MCF 10A (cell line): ENCODE measurements at regions not wholly inside any gene's neighbourhood (a gene's known extent, or its start where the extent isn't known, plus 50 kb on each side); places are given as distances from the start of the nearest gene placed in this dataset.
"Not testable (repeated sequence)": the region's sequence is repeated elsewhere in the genome, so short reads cannot be mapped to it uniquely, and the experiment has no call there.

Source experiments
- BruUV-seq: library from RNA; stranded (reverse); fragments of 400-500 nt; replicated peaks from 2 replicates; lab custom pipeline; 2021; lab: Mats Ljungman, UMichigan
- CTCF ChIA-PET: fragments of 300-600 bp; sonication (Branson Sonifier 250); formaldehyde crosslinking; extraction: SDS; loops from one replicate; lab custom pipeline; 2021; ENCODE audit warnings: antibody characterized with exemption, inconsistent platforms; lab: Yijun Ruan, JAX
- POLR2A ChIA-PET: fragments of 300-600, 350-650 bp; sonication (Branson Sonifier 250); formaldehyde crosslinking; extraction: SDS; loops from one replicate; lab custom pipeline; 2020; ENCODE audit warnings: antibody characterized with exemption, inconsistent platforms; lab: Yijun Ruan, JAX
- DNase-seq: peaks from one replicate; pipeline ENCODE4 v3.0.0-alpha.2; 2018; ENCODE audit not compliant: unreplicated experiment
- H3K27ac Mint-ChIP-seq: one replicate; pipeline ENCODE4 v1.8.0; 2022; ENCODE audit warnings: mild to moderate bottlenecking, low read depth, mixed read lengths; ENCODE audit not compliant: unreplicated experiment
- H3K27me3 Mint-ChIP-seq: one replicate; pipeline ENCODE4 v1.8.0; 2022; ENCODE audit warnings: mixed read lengths; ENCODE audit not compliant: insufficient read depth, unreplicated experiment
- H3K36me3 Mint-ChIP-seq: one replicate; pipeline ENCODE4 v1.8.0; 2022; ENCODE audit warnings: mild to moderate bottlenecking, moderate library complexity, mixed read lengths; ENCODE audit not compliant: insufficient read depth, unreplicated experiment
- H3K4me1 Mint-ChIP-seq: one replicate; pipeline ENCODE4 v1.8.0; 2022; ENCODE audit warnings: mixed read lengths; ENCODE audit not compliant: insufficient read depth, unreplicated experiment
- H3K4me3 Mint-ChIP-seq: one replicate; pipeline ENCODE4 v1.8.0; 2022; ENCODE audit warnings: mild to moderate bottlenecking, moderate library complexity, mixed read lengths; ENCODE audit not compliant: unreplicated experiment
- H3K9me3 Mint-ChIP-seq: one replicate; pipeline ENCODE4 v1.8.0; 2022; ENCODE audit warnings: mixed read lengths; ENCODE audit not compliant: unreplicated experiment
- intact Hi-C: fragments of 100-400 bp; cut with micrococcal nuclease; formaldehyde crosslinking; loops from 2 replicates; pipeline ENCODE4 v1.14.1; 2022
- TF ChIP-seq, protein P1 (sequence below): fragments of 200-600 bp; IDR thresholded peaks from one replicate; pipeline ENCODE4 v1.8.0; 2022; ENCODE audit warnings: antibody characterized with exemption, mild to moderate bottlenecking; ENCODE audit not compliant: unreplicated experiment

DNA sequence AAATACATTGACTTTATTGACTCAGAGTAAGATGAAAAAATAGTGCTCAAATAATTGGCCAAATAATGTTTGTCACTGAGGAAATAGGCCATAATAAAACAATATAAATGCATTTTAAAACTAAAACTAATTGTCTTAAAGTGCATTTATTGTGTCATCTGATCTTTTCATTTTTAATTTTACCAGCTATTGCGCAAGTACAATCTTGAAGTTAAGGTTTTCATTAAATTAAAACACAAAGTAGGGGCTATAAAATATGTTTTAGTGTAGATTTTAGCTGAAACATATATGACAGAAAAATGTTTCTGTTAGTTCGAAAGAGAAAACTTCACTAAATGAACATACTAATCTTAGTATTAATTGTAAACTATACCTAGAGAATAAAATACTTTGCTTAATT, 832.8 kb downstream of the FSCB start:
- TF ChIP-seq, protein P1, sequence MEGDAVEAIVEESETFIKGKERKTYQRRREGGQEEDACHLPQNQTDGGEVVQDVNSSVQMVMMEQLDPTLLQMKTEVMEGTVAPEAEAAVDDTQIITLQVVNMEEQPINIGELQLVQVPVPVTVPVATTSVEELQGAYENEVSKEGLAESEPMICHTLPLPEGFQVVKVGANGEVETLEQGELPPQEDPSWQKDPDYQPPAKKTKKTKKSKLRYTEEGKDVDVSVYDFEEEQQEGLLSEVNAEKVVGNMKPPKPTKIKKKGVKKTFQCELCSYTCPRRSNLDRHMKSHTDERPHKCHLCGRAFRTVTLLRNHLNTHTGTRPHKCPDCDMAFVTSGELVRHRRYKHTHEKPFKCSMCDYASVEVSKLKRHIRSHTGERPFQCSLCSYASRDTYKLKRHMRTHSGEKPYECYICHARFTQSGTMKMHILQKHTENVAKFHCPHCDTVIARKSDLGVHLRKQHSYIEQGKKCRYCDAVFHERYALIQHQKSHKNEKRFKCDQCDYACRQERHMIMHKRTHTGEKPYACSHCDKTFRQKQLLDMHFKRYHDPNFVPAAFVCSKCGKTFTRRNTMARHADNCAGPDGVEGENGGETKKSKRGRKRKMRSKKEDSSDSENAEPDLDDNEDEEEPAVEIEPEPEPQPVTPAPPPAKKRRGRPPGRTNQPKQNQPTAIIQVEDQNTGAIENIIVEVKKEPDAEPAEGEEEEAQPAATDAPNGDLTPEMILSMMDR: no peak
- DNase-seq: no peak
- Mint-ChIP-seq H3K36me3 (no peaks in the 10 kb centered on the region), H3K4me3 (no peak overlapping the region), H3K27ac (no peak overlapping the region), H3K4me1 (no peaks in the 10 kb centered on the region), H3K9me3 (peaks cover 6% of the 10 kb centered on the region), H3K27me3 (no peaks in the 10 kb centered on the region)
- POLR2A ChIA-PET: no interaction called here
- BruUV-seq: no TSS peak
- intact Hi-C loops: no loop called here
- CTCF ChIA-PET: no interaction called here

GRCh38 chr14:43671716-43672485, 835.2 kb downstream of the FSCB start:
- H3K9me3 Mint-ChIP-seq: peaks cover 6% of the 10 kb centered on the region
- H3K27me3 Mint-ChIP-seq: no peaks in the 10 kb centered on the region
- no peak overlapping the region for H3K4me3 Mint-ChIP-seq
- no peak overlapping the region for H3K27ac Mint-ChIP-seq
- ChIA-PET CTCF (interaction anchor here (0.6 kb wide), 1 partner anchor 14 kb away, joined by 3 read pairs; no protein-coding TSS in a partner anchor), POLR2A (interaction anchor here (0.6 to 0.9 kb wide), 2 partner anchors 11 to 20 kb away, joined by 3 to 4 read pairs; no protein-coding TSS in a partner anchor)
- H3K4me1 Mint-ChIP-seq: no peaks in the 10 kb centered on the region
- no TSS peak for BruUV-seq
- TF ChIP-seq, protein P1: no peak
- no peaks in the 10 kb centered on the region for H3K36me3 Mint-ChIP-seq
- intact Hi-C loops: no loop called here
- no peak for DNase-seq

DNA sequence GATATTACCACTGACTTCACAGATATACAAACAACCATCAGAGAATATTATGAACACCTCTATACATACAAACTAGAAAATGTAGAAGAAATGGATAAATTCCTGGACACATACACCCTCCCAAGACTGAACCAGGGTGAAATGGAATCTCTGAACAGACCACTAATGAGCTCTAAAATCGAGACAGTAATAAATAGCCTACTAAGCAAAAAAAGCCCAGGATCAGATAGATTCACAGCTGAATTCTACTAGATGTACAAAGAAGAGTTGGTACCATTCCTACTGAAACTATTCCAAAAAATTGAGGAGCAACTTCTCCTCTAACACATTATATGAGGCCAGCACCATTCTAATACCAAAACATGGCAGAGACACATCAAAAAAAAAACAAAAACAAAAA, 837.7 kb downstream of the FSCB start:
- Mint-ChIP-seq H3K4me3 (no peak overlapping the region), H3K36me3 (no peaks in the 10 kb centered on the region), H3K9me3 (no peaks in the 10 kb centered on the region), H3K4me1 (no peaks in the 10 kb centered on the region), H3K27me3 (no peaks in the 10 kb centered on the region), H3K27ac (no peak overlapping the region)
- ChIA-PET CTCF (interaction anchor here (0.7 kb wide), 1 partner anchor 1463 kb away, joined by 4 read pairs; no protein-coding TSS in a partner anchor), POLR2A (interaction anchor here (0.5 kb wide), 1 partner anchor 94 kb away, joined by 3 read pairs; no protein-coding TSS in a partner anchor)
- no peak for DNase-seq
- BruUV-seq: no TSS peak
- TF ChIP-seq, protein P1: no peak
- intact Hi-C loops: no loop called here

- Mint-ChIP-seq H3K27ac (no peak overlapping the region), H3K4me3 (no peak overlapping the region), H3K4me1 (no peaks in the 10 kb centered on the region), H3K27me3 (no peaks in the 10 kb centered on the region), H3K9me3 (no peaks in the 10 kb centered on the region), H3K36me3 (no peaks in the 10 kb centered on the region)
- no TSS peak for BruUV-seq
- CTCF ChIA-PET: no interaction called here
- POLR2A ChIA-PET: no interaction called here
- TF ChIP-seq, protein P1: no peak
- intact Hi-C loops: no loop called here
- no peak for DNase-seq
These were observed 841.4 kb downstream of the FSCB start for GRCh38 chr14:43665570-43666267.

- H3K4me1 Mint-ChIP-seq, BruUV-seq, H3K4me3 Mint-ChIP-seq, intact Hi-C loops, POLR2A ChIA-PET, CTCF ChIA-PET, H3K36me3 Mint-ChIP-seq, H3K27me3 Mint-ChIP-seq, DNase-seq, H3K27ac Mint-ChIP-seq, H3K9me3 Mint-ChIP-seq: not testable (repeated sequence)
These were observed 851.9 kb downstream of the FSCB start for GRCh38 chr14:43655194-43655593.
